CD4-positive, alpha-beta T cell treated with Interleukin-15 for 1 hour (primary cell): ENCODE measurements at regions not wholly inside any gene's neighbourhood (a gene's known extent, or its start where the extent isn't known, plus 50 kb on each side); places are given as distances from the start of the nearest gene placed in this dataset.

Source experiments
- DNase-seq: peaks from one replicate; pipeline ENCODE4 v3.0.0-alpha.2; 2020

- no peak for DNase-seq
Measured at GRCh38 chr11:69380451-69380901, 86.5 kb downstream of the MYEOV start.

- peak; percentile 14 for DNase-seq
Measured at GRCh38 chr11:69380921-69381581, 87.1 kb downstream of the MYEOV start.

GRCh38 chr11:69381681-69382130 lies 87.8 kb downstream of the MYEOV start:
- no peak for DNase-seq

- DNase-seq = no peak
Measured at GRCh38 chr11:69382131-69383128, 88.5 kb downstream of the MYEOV start.

- DNase-seq = no peak
Measured at GRCh38 chr11:69383372-69384250, 89.7 kb downstream of the MYEOV start.

GRCh38 chr11:69384251-69385143 lies 90.5 kb downstream of the MYEOV start:
- no peak for DNase-seq

GRCh38 chr11:69385144-69385820 lies 91.3 kb downstream of the MYEOV start:
- DNase-seq = no peak

GRCh38 chr11:69385832-69386427 lies 92.0 kb downstream of the MYEOV start:
- no peak for DNase-seq

GRCh38 chr11:69386594-69387408 lies 92.8 kb downstream of the MYEOV start:
- no peak for DNase-seq

- no peak for DNase-seq
Measured at GRCh38 chr11:69387409-69387885, 93.5 kb downstream of the MYEOV start.

- DNase-seq = no peak
Measured at GRCh38 chr11:69388210-69388609, 93.3 kb upstream of the LINC01488 start.

- no peak for DNase-seq
Measured at GRCh38 chr11:69388661-69389060, 92.8 kb upstream of the LINC01488 start.

GRCh38 chr11:69390561-69390960 lies 90.9 kb upstream of the LINC01488 start:
- DNase-seq = no peak

GRCh38 chr11:69391192-69392103 lies 90.0 kb upstream of the LINC01488 start:
- no peak for DNase-seq

- no peak for DNase-seq
Measured at GRCh38 chr11:69392104-69392653, 89.3 kb upstream of the LINC01488 start.

- no peak for DNase-seq
Measured at GRCh38 chr11:69393178-69393832, 88.2 kb upstream of the LINC01488 start.

- DNase-seq = no peak
Measured at GRCh38 chr11:69393865-69394233, 87.6 kb upstream of the LINC01488 start.
